Epithelial cell of prostate (primary cell): ENCODE measurements at regions not wholly inside any gene's neighbourhood (a gene's known extent, or its start where the extent isn't known, plus 50 kb on each side); places are given as distances from the start of the nearest gene placed in this dataset.

Experiments
- DNase-seq: peaks from one replicate; pipeline ENCODE4 v3.0.0-alpha.2; 2011; ENCODE audit warnings: low read depth, low spot score
- H3K27ac ChIP-seq: fragments of 450-650 bp; 2 replicates; pipeline ENCODE4 v1.5.1; 2017; ENCODE audit warnings: mild to moderate bottlenecking

DNA sequence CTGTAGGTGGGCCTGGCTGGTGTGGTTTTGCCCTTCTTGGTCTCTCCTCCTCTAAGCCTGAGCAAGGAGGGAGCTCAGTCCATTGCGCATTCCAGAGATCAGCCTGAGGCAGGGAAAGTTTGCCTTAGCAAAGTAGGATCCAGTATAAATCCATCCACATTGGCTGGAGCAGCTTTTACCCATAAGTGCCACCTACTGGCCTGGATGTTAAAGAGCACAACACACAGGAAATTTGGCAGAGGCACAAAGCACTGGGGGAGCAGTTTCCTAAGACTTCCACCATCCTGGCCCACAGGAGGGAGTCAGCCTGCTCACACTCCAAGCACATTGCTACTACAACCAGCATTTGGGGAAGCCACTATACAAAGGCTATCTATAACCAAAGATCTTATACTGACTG, 1124.2 kb downstream of the SLITRK1 start:
- DNase-seq = no peak
- no peak overlapping the region for H3K27ac ChIP-seq

- H3K27ac ChIP-seq = no peak overlapping the region
- DNase-seq = no peak
These were observed 1131.1 kb downstream of the SLITRK1 start for GRCh38 chr13:82751206-82751605.

DNA sequence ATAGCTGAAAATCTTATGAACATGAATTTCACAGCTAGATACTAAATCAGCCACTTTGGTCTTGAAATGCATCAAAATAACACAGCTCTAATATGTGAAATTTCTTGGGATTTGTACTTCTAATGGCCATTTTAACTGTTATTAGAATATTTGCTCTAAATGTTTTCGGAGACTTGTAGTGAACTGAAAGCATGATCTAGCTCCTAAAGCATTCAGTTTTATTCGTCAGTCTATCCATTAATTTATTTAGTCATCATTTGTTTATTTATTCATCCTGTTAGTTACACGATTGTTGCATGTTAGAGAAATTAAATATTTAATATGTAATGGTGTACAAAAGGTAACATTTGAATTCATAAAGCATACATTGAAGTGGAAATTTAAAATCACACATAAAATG, 1132.7 kb downstream of the SLITRK1 start:
- no peak for DNase-seq
- H3K27ac ChIP-seq = no peak overlapping the region

- DNase-seq = no peak
- H3K27ac ChIP-seq = no peak overlapping the region
These were observed 1134.3 kb downstream of the SLITRK1 start for GRCh38 chr13:82747958-82748357.

DNA sequence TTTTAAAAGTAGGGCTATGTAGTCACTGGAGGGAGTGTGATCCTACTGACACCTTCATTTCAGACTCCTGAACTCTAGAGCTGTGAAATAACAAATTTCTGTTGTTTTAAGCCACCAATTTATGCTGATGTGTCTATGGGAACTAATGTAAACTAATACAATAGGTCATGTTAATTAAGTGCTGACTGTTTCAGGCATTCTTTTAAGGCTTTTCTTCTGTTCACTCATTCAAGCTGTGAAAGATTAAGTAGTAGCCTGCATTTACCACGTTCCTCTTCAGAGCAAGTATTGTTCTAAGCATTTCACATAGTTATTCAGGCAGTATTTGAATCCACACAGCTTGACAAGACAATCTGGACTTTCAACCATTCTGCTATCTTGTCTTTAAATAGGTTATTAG, 1135.0 kb downstream of the SLITRK1 start:
- no peak overlapping the region for H3K27ac ChIP-seq
- DNase-seq = no peak

GRCh38 chr13:82740442-82740841, 1141.8 kb downstream of the SLITRK1 start:
- DNase-seq = no peak

DNA sequence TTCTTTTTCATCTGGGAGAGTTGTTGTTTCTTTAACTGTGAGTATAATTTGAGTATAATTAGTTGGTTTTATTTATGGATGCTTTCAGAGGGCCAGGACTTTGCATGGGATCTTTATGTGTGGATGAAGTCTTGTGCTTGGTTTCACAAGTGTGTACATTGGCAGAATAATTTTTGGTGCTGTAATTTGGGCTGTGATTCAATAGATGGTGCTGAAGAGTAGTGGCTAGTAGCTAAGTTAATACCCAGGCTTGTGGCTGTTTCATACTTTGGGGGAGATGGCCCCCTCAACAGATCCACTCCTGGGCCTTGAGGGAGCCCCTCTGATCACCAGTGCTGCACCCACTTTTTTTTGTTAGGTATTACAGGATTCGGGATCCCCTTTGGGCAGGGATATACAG, 1142.4 kb downstream of the SLITRK1 start:
- DNase-seq = no peak
- no peak overlapping the region for H3K27ac ChIP-seq

More at GRCh38 chr13:82740442-82740841, 1141.8 kb downstream of the SLITRK1 start:
- no peak overlapping the region for H3K27ac ChIP-seq

DNA sequence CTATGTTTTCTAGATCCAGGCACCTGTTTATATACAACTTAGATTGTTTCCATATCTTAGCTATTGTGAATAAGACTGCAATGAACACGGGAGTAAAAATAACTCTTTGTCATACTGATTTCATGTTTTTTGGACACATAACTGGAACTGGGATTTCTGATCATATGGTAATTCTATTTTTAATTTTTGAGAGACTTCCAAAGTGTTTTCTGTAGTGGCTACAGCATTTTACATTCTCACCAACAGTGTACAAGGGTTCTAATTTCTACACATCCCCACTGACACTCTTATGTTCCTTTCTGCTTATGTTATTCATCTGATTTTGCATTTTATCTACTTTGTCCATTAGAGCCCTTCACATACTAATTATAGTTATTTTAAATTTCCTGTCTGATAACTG, 1152.9 kb downstream of the SLITRK1 start:
- no peak overlapping the region for H3K27ac ChIP-seq
- DNase-seq = no peak

- H3K27ac ChIP-seq = no peak overlapping the region
- no peak for DNase-seq
These were observed 1161.3 kb downstream of the SLITRK1 start for GRCh38 chr13:82720986-82721385.

GRCh38 chr13:82719987-82720386, 1162.3 kb downstream of the SLITRK1 start:
- no peak overlapping the region for H3K27ac ChIP-seq
- DNase-seq = no peak

DNA sequence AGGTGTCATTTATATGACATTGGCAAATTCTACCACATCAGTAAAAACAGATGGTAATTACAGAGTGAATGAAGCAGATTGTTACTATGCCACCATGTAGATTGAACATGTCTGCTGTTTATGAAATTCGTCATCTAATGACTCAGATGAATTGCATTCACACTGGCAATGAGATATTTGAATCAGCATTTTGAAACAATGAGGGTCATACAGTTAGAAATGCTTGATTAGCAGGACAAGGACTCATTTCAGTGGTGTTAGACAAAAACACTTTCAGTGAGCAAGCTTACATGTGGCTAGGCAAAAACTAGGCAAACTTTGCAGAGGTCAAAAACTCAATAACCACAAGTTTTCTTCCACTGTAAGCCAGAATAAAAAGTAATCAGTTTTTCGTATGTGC, 1165.0 kb downstream of the SLITRK1 start:
- peak; percentile 22 for DNase-seq
- H3K27ac ChIP-seq = no peak overlapping the region

GRCh38 chr13:82713687-82714405, 1168.4 kb downstream of the SLITRK1 start:
- H3K27ac ChIP-seq = no peak overlapping the region
- no peak for DNase-seq

DNA sequence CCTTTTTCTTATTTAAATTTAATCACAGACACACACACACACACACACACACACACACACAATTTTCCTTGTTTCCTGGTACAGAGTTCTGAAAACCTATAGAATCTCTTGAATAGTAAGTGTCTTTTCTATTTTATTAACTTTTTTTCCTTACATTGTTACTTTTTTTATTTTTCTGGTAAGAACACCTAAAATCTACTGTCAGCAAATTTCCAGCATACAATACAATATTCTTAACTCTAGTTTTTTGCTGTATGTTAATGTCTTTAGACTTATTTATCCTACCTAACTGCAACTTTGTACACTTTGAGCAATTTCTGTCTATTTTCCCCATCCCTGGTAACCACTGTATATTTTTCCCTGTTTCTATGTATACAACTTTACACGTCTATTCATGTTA, 1179.8 kb downstream of the SLITRK1 start:
- no peak overlapping the region for H3K27ac ChIP-seq
- DNase-seq = no peak

DNA sequence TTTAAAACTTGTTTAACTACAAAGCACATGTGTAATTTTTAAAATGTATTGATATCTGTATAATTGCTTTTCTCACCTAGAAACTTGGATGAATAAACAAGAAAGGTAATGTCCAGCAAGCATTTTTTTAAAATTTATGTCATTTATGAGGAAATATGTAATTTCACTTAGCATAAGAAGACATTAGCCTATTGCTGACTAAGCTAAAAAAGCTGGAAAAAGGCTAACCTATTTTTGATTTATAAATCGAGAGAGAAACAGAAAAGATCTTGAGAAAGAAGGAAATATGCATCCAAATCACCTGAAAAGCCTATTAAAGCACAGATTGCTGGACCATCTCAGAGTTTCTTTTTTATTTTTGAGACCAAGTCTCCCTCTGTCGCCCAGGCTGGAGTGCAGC, 1181.3 kb downstream of the SLITRK1 start:
- H3K27ac ChIP-seq = no peak overlapping the region
- DNase-seq = no peak

DNA sequence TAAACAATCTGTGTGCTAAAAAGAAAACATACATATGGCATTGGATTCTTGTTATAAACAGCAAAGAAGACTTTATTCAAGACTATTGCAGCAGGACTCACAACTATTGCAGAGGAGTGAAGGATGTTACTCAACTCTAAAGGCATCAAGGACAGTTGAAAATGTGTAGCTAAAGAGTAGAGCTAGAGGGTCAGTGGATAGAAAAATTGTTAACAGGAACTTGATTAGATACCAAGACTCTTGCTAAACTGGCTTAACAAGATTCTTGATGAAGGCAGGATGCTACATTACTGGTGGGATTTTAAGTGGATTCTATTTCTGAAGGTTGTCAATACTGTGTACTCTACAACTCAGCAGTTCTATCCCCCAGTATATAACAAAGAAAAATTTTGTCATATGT, 1183.3 kb downstream of the SLITRK1 start:
- no peak for DNase-seq
- H3K27ac ChIP-seq = no peak overlapping the region

DNA sequence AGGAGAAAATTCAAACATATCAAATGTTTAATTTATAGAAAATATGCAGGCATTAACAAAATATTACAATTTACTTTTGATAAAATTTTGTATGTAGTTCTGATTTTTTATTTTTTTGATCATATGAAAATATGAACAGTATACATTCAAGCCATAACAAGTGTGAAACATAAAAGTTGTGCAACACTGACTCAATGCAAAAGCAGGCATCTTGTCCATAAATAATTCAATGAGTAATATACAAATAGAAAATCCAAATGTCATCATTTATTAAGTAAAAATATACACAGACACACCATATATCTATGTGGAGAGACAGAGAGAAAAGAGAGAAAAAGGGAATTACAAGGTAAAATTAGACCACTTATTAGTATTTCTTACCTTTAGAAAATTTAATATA, 1183.9 kb downstream of the SLITRK1 start:
- no peak for DNase-seq
- H3K27ac ChIP-seq = no peak overlapping the region

DNA sequence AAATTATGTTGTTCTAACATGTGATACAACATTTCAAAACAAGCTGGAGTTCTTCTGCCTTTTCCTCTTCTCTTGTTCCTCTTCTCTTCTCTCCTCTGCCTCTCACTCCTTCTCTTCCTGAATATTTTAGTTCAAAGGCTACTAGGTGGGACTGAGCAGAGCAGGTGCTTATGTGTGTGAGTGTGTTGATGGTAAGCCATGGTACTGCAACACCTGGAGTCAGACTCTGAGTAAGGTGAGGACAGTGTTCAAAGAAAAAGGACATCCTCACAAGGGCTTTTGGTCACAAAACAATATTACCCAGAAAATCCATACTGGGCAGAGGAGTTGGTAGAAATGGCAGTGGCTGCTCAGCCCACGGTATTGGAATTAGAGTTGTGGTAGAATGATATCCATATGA, 1188.7 kb downstream of the SLITRK1 start:
- no peak overlapping the region for H3K27ac ChIP-seq
- DNase-seq = no peak

DNA sequence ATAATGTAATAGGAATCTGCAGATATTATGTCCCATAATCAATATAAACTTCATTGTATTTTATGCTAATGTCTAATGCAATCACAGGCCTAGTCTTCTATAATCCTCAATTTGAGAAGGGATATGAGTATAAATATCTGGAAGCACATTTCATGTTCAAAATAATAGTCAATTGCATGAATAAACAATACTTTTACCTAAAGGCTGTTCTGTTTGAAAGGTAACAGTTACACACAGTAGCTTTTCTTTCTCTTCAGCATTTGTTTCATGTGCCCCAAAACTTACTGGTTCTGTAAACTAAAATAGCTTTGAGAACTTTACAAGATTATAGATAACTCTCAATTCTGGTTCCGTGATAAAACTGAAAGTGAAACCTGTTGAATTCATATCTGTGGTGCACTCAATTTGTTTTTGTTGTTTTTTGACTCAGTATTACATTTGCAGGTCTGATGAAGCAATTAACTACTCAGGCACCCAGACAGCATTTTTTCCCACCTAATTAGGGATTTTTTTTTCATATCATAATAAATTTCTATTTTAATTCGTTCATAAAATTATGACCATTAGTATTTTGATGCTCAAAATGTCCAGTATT, 1193.8 kb downstream of the SLITRK1 start:
- DNase-seq = no peak
- H3K27ac ChIP-seq = no peak overlapping the region

DNA sequence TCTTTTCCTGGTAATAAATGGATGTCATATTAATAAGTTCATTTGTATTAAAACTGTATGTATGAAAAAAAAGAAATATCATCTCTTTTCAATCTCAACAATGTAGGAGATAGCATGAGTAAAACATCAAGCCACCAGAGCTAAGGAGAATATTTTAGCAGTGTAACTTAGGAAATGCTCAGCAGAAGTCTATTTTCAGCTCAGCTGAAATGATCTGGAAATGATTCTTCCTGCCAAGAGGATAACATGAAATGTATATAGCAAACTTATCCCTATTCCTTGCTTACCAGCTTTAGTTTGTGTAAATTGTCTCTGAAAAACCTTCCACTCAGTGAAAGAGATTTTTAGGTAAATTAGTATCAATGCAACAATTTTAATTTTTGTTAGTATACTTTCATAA, 1194.4 kb downstream of the SLITRK1 start:
- no peak for DNase-seq
- H3K27ac ChIP-seq = no peak overlapping the region

DNA sequence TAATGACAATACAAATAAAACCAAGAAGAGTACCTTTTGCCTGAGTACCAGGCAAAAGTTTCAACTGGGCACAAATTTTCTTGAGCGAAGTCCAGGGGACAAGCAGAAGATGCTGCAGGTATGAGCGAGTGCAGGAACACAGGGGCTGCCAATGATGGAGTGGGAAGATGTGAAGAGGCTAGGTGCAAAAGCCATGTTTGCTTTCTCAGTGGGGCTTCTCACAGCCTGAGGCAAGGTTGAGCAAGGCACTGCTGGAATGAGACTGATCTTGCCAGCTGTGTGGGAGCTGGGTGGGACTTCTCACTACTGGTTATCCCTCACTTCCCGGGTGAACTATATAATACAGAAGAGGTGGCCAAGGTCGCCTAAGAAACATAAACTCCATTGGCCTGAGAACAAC, 1200.7 kb downstream of the SLITRK1 start:
- DNase-seq = no peak
- no peak overlapping the region for H3K27ac ChIP-seq

DNA sequence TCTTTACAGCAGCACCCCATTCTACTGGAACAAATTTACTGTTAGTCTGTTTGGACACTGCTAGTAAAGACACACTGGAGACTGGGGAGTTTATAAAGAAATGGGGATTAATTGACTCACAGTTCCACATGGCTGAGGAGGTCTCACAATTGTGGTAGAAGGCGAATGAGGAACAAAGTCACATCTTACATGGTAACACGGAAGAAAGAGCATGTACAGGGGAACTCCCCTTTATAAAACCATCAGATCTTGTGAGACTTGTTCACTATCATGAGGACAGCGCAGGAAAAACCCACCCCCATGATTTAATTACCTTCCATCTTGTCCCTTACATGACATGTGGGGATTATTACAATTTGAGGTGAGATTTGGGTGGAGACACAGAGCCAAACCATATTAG, 1204.2 kb downstream of the SLITRK1 start:
- no peak overlapping the region for H3K27ac ChIP-seq
- DNase-seq = no peak

DNA sequence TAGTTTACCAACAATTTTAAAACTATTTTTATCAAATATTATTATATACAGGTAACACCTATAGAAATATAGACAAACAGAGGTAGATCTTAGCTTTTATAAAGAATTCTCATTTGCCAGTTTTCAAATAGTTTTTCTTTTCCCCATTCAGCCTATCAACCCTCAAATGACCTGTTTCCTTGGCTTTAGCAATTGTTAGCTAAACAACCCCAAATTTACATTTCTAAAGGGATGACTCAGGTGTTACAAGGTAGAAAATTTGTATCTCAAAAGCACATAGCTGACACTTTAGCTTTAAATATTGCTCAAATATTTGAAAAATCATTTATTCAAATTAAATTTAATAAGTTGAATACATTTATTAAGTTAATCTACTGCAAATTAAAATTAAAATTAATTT, 1207.2 kb downstream of the SLITRK1 start:
- no peak for DNase-seq

More for the DNA sequence above, 1207.2 kb downstream of the SLITRK1 start:
- no peak overlapping the region for H3K27ac ChIP-seq
